ENCODE measurements at regions not wholly inside any gene's neighbourhood (a gene's known extent, or its start where the extent isn't known, plus 50 kb on each side); places are given as distances from the start of the nearest gene placed in this dataset.

DNA sequence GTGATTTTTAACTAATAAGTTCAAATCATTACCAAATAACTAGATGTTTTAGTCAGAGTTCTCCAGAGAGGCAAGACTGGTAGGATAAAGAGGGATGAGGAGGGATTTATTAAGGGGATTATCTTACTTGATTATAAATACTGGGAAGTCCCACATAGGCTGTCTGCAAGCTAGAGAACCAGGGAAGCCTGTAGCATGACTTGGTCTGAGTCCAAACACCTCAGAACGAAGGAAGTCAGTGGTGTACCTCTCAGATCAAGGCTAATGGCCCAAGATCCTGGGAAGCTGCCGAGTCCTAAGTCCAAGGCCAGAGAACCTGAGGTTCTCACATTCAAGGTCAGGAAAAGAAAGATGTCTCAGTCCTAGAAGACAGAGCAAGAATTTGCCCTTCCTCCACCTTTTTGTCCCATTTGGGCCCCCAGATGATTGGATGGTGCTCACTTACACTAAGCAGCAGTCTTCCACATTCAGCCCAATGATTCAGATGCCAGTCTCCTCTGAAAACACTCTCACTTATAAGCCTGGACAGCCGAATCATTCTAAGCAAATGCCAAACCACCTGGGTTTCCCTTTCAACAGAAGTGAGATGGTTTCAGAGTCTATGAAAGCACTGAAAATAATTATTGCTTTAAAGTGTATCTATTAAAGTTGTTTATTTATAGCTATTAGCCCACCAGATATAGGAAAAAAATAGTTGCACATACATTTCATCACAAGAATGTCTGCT, 1599.2 kb downstream of the OLFM4 start:
- TF ChIP-seq, protein P1, sequence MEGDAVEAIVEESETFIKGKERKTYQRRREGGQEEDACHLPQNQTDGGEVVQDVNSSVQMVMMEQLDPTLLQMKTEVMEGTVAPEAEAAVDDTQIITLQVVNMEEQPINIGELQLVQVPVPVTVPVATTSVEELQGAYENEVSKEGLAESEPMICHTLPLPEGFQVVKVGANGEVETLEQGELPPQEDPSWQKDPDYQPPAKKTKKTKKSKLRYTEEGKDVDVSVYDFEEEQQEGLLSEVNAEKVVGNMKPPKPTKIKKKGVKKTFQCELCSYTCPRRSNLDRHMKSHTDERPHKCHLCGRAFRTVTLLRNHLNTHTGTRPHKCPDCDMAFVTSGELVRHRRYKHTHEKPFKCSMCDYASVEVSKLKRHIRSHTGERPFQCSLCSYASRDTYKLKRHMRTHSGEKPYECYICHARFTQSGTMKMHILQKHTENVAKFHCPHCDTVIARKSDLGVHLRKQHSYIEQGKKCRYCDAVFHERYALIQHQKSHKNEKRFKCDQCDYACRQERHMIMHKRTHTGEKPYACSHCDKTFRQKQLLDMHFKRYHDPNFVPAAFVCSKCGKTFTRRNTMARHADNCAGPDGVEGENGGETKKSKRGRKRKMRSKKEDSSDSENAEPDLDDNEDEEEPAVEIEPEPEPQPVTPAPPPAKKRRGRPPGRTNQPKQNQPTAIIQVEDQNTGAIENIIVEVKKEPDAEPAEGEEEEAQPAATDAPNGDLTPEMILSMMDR (IDR thresholded peaks at IDR 0.05): no peak
- TF ChIP-seq POLR2AphosphoS5 (IDR thresholded peaks at IDR 0.05) (no peak), POLR2A (IDR thresholded peaks at IDR 0.05) (no peak)

All from suprapubic skin (tissue), 4 donors.